ENCODE measurements at regions not wholly inside any gene's neighbourhood (a gene's known extent, or its start where the extent isn't known, plus 50 kb on each side); places are given as distances from the start of the nearest gene placed in this dataset.

DNA sequence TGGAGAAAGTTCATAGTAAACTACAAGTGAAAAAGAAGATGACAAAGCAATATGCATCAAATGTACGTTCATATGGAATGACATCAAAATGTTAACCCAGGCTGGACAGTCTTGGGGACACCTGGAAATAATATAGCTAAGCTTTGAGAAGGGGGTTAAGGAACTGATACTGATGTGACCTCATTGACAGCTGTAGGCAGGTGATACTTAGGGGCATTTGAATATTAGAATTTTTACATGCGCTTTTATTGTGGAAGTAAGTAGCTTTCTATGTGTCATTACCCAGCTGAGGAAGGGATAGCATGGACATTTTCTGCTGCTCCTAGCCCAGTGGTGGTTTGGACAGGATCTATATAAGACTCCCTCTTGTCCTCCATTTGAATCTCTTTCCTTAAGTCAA lies 299.7 kb downstream of the CWC27 start:
- peak overlapping the region; percentile 55 for H3K27ac ChIP-seq (ENCODE audit: low read depth, low read length, poor library complexity, severe bottlenecking)

DNA sequence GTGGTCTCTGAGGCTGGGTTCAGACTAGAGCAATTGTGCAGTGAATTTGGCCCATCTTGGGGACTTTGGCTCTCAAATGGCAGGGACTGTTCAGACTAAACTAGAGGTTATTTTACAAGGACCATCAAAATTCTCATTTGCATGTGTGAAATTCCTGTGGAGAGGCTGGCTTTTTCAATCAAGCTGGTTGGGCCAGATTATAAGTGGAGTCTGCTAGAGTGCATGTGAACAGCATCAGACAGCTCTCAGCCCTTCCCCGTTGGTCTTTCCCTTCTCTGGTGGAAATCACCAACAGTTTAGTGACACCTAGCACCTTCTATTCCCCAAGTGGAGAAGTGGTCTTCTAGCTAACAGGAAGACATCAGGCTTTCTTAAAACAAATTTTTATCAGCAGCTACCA lies 301.3 kb downstream of the CWC27 start:
- Histone ChIP-seq H3F3A (ENCODE audit: insufficient read depth, low read length) (no peaks in the 10 kb centered on the region), H3K9me2 (ENCODE audit: low read depth, low read length) (no peaks in the 10 kb centered on the region), H3K4me2 (ENCODE audit: low read length) (no peak overlapping the region), H3K27me3 (ENCODE audit: insufficient read depth, low read length) (no peaks in the 10 kb centered on the region), H3K27ac (ENCODE audit: low read depth, low read length, poor library complexity, severe bottlenecking) (peak overlapping the region; percentile 55), H2AFZ (ENCODE audit: low read length) (no peak overlapping the region), H3K36me3 (ENCODE audit: insufficient read depth, low read length) (no peaks in the 10 kb centered on the region), H3K9me3 (ENCODE audit: low read length) (no peaks in the 10 kb centered on the region), H3K79me2 (ENCODE audit: insufficient read depth, low read length) (no peaks in the 10 kb centered on the region), H3K4me3 (ENCODE audit: low read depth, low read length, poor library complexity, severe bottlenecking) (no peak overlapping the region), H3K4me1 (ENCODE audit: insufficient read depth, low read length, severe bottlenecking) (peaks cover 81% of the 10 kb centered on the region), H4K20me1 (ENCODE audit: insufficient read depth, low read length) (no peaks in the 10 kb centered on the region), H3K9ac (ENCODE audit: low read length) (no peak overlapping the region)
- TF ChIP-seq CTCF (IDR thresholded peaks at IDR 0.05; ENCODE audit: low read length) = no peak
- TF ChIP-seq EZH2 (IDR thresholded peaks at IDR 0.05; ENCODE audit: borderline replicate concordance, low read length) = no peak

More for the DNA sequence above, 299.7 kb downstream of the CWC27 start:
- H3K9me3 ChIP-seq (ENCODE audit: low read length) = no peaks in the 10 kb centered on the region
- no peaks in the 10 kb centered on the region for H3K9me2 ChIP-seq (ENCODE audit: low read depth, low read length)
- no peaks in the 10 kb centered on the region for H3K79me2 ChIP-seq (ENCODE audit: insufficient read depth, low read length)
- H3F3A ChIP-seq (ENCODE audit: insufficient read depth, low read length) = no peaks in the 10 kb centered on the region
- no peaks in the 10 kb centered on the region for H3K27me3 ChIP-seq (ENCODE audit: insufficient read depth, low read length)
- peaks cover 75% of the 10 kb centered on the region for H3K4me1 ChIP-seq (ENCODE audit: insufficient read depth, low read length, severe bottlenecking)
- no peaks in the 10 kb centered on the region for H4K20me1 ChIP-seq (ENCODE audit: insufficient read depth, low read length)
- H3K9ac ChIP-seq (ENCODE audit: low read length) = no peak overlapping the region
- H3K36me3 ChIP-seq (ENCODE audit: insufficient read depth, low read length) = no peaks in the 10 kb centered on the region
- 0 out of 2 replicates have a peak overlapping the region, but pooled peaks have one; percentile 5 for H2AFZ ChIP-seq (ENCODE audit: low read length)
- no peak overlapping the region for H3K4me3 ChIP-seq (ENCODE audit: low read depth, low read length, poor library complexity, severe bottlenecking)
- no peak overlapping the region for H3K4me2 ChIP-seq (ENCODE audit: low read length)
- TF ChIP-seq CTCF (IDR thresholded peaks at IDR 0.05; ENCODE audit: low read length) (no peak), EZH2 (IDR thresholded peaks at IDR 0.05; ENCODE audit: borderline replicate concordance, low read length) (no peak)

DNA sequence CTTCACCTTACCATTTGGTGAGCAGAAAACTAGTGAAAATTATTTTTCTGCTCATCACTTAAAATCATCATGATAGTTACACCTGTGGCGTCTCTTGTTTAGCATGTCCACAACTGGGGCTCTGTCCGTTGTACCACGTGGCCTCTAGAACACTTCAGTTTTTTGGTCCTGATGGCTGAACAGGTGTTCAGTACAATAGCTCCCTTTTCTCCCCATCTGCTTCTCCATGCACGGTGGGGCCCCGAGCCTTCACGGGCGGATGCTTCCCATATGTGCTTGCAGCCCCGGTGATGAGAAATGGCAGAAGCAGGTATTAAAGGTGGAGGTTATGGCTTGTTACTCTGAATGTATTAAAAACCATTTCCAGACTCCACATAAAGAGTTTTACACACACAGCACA lies 304.1 kb downstream of the CWC27 start:
- peaks cover 73% of the 10 kb centered on the region for H3K4me1 ChIP-seq (ENCODE audit: insufficient read depth, low read length, severe bottlenecking)
- H3K9me3 ChIP-seq (ENCODE audit: low read length) = no peaks in the 10 kb centered on the region
- no peak for TF ChIP-seq CTCF (IDR thresholded peaks at IDR 0.05; ENCODE audit: low read length)
- no peak for TF ChIP-seq EZH2 (IDR thresholded peaks at IDR 0.05; ENCODE audit: borderline replicate concordance, low read length)
- no peak overlapping the region for H3K4me3 ChIP-seq (ENCODE audit: low read depth, low read length, poor library complexity, severe bottlenecking)
- no peaks in the 10 kb centered on the region for H3K9me2 ChIP-seq (ENCODE audit: low read depth, low read length)
- no peaks in the 10 kb centered on the region for H3K27me3 ChIP-seq (ENCODE audit: insufficient read depth, low read length)
- H3K9ac ChIP-seq (ENCODE audit: low read length) = peak overlapping the region; percentile 20; the same call in 1 of the 2 replicates
- H3K4me2 ChIP-seq (ENCODE audit: low read length) = peak overlapping the region; percentile 24
- H3F3A ChIP-seq (ENCODE audit: insufficient read depth, low read length) = no peaks in the 10 kb centered on the region
- H2AFZ ChIP-seq (ENCODE audit: low read length) = no peak overlapping the region
- H3K79me2 ChIP-seq (ENCODE audit: insufficient read depth, low read length) = no peaks in the 10 kb centered on the region
- no peaks in the 10 kb centered on the region for H3K36me3 ChIP-seq (ENCODE audit: insufficient read depth, low read length)
- H4K20me1 ChIP-seq (ENCODE audit: insufficient read depth, low read length) = no peaks in the 10 kb centered on the region
- H3K27ac ChIP-seq (ENCODE audit: low read depth, low read length, poor library complexity, severe bottlenecking) = peak overlapping the region; percentile 84
